ENCODE measurements at regions not wholly inside any gene's neighbourhood (a gene's known extent, or its start where the extent isn't known, plus 50 kb on each side); places are given as distances from the start of the nearest gene placed in this dataset.
"Not testable (repeated sequence)": the region's sequence is repeated elsewhere in the genome, so short reads cannot be mapped to it uniquely, and the experiment has no call there.

DNA sequence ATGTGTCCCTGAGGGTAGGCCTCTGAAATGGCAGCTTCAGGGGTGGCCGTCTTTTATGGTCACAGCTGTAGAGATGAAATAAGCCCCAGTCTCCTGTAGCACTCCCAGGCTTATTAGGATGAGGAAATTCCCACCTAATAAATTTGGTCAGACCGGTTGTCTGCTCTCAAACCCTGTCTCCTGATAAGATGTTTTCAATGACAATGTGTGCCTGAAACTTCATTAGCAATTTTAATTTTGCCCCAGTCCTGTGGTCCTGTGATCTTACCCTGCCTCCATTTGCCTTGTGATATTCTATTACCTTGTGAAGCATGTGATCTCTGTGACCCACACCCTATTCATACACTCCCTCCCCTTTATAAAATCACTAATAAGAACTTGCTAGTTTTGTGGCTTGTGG lies 736.1 kb upstream of the PCDH20 start:
- TF ChIP-seq, protein P1, sequence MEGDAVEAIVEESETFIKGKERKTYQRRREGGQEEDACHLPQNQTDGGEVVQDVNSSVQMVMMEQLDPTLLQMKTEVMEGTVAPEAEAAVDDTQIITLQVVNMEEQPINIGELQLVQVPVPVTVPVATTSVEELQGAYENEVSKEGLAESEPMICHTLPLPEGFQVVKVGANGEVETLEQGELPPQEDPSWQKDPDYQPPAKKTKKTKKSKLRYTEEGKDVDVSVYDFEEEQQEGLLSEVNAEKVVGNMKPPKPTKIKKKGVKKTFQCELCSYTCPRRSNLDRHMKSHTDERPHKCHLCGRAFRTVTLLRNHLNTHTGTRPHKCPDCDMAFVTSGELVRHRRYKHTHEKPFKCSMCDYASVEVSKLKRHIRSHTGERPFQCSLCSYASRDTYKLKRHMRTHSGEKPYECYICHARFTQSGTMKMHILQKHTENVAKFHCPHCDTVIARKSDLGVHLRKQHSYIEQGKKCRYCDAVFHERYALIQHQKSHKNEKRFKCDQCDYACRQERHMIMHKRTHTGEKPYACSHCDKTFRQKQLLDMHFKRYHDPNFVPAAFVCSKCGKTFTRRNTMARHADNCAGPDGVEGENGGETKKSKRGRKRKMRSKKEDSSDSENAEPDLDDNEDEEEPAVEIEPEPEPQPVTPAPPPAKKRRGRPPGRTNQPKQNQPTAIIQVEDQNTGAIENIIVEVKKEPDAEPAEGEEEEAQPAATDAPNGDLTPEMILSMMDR (conservative IDR thresholded peaks at IDR 0.05; ENCODE audit: low read depth, low read length), result not testable (repeated sequence)
- TF ChIP-seq CEBPB (IDR thresholded peaks at IDR 0.05; ENCODE audit: low read depth, low read length); POLR2A (IDR thresholded peaks at IDR 0.05; ENCODE audit: low read depth, low read length); RFX5 (IDR thresholded peaks at IDR 0.05; ENCODE audit: low read depth, low read length); FOS (IDR thresholded peaks at IDR 0.05; ENCODE audit: low read depth, low read length); RCOR1 (IDR thresholded peaks at IDR 0.05; ENCODE audit: insufficient replicate concordance, low read length); MAZ (IDR thresholded peaks at IDR 0.05; ENCODE audit: borderline replicate concordance, low read depth, low read length); CHD1 (IDR thresholded peaks at IDR 0.05; ENCODE audit: low read depth, low read length); BHLHE40 (IDR thresholded peaks at IDR 0.05; ENCODE audit: low read depth, low read length); NFE2L2 (IDR thresholded peaks at IDR 0.05; ENCODE audit: low read depth, low read length); SMC3 (IDR thresholded peaks at IDR 0.05; ENCODE audit: low read depth, low read length); ELK1 (IDR thresholded peaks at IDR 0.05; ENCODE audit: borderline replicate concordance, low read depth, low read length): not testable (repeated sequence)
